Transverse colon (tissue), 4 donors: ENCODE measurements at regions not wholly inside any gene's neighbourhood (a gene's known extent, or its start where the extent isn't known, plus 50 kb on each side); places are given as distances from the start of the nearest gene placed in this dataset.

Experiments
- DNase-seq: peaks from one replicate; pipeline ENCODE4 v3.0.0-alpha.2; 2019
- H3K27ac ChIP-seq, 4 donors: fragments of 200-600 bp; sonication (generic); 2 replicates each; pipeline ENCODE4 v1.5.1; 2016 to 2018; ENCODE audit warnings: inconsistent platforms in 4 of 4
- H3K27me3 ChIP-seq: fragments of 200-600 bp; sonication (generic); 2 replicates; pipeline ENCODE4 v1.5.1; 2017; ENCODE audit warnings: inconsistent platforms
- H3K36me3 ChIP-seq, 4 donors: fragments of 200-600 bp; sonication (generic); 2 replicates each; pipeline ENCODE4 v1.5.1; 2017 to 2019; ENCODE audit warnings: inconsistent platforms in 4 of 4
- H3K4me1 ChIP-seq, 4 donors: fragments of 200-600 bp; sonication (generic); 2 replicates each; pipeline ENCODE4 v1.5.1; 2017 to 2020; ENCODE audit warnings: inconsistent platforms in 4 of 4
- H3K4me3 ChIP-seq, 4 donors: fragments of 200-600 bp; sonication (generic); 1 replicate in 1 of 4; 2 replicates in 3 of 4; pipeline versions ENCODE4 v1.5.1 to v1.6.1; 2017 to 2019; ENCODE audit warnings: inconsistent platforms in 4 of 4
- H3K9me3 ChIP-seq, 2 donors: fragments of 200-600 bp; sonication (generic); 2 replicates each; pipeline ENCODE4 v1.5.1; 2017 to 2019; ENCODE audit warnings: inconsistent platforms in 2 of 2
- CTCF ChIP-seq, 5 experiments: fragments of 200-600 bp in 3 of 5; fragments of 450-650 bp in 2 of 5; sonication (generic) in 3 of 5; IDR thresholded peaks; 1 replicate in 2 of 5; 2 replicates in 3 of 5; pipeline ENCODE4 v1.5.1; 2016 to 2017; ENCODE audit warnings: antibody characterized with exemption in 5 of 5, inconsistent platforms in 3 of 5, mild to moderate bottlenecking in 2 of 5, moderate library complexity in 1 of 5
- EP300 ChIP-seq: sonication (generic); formaldehyde crosslinking; IDR thresholded peaks from one replicate; pipeline ENCODE4 v1.6.1; 2017; ENCODE audit warnings: antibody characterized with exemption, low read depth
- POLR2A ChIP-seq: fragments of 450-650 bp; IDR thresholded peaks from one replicate; pipeline ENCODE4 v1.6.1; 2016; ENCODE audit warnings: antibody characterized with exemption, mild to moderate bottlenecking, moderate library complexity
- POLR2AphosphoS5 ChIP-seq, 3 donors: sonication (generic); formaldehyde crosslinking; IDR thresholded peaks; one replicate each; pipeline ENCODE4 v1.6.1; 2016; ENCODE audit warnings: antibody characterized with exemption in 3 of 3
- WGBS, 2 donors: methylation state at CpG; one replicate each; pipeline ENCODE4 v1.1.5; 2018; ENCODE audit warnings: low coverage in 1 of 2; 5-methylcytosine and 5-hydroxymethylcytosine counted together
- in situ Hi-C, 4 donors: fragments of 200-750 bp; cut with MboI; loops; one replicate each; pipeline versions ENCODE4 v1.15.0 to v1.15.1; 2017; ENCODE audit warnings: low sequenced_read_pairs in 3 of 4, low pct_ligation_motif_present in 1 of 4, low pct_unique_long_range_greater_than_20kb in 1 of 4
- intact Hi-C: fragments of 100-400 bp; cut with DNase I; formaldehyde crosslinking; loops from one replicate; pipeline ENCODE4 v1.15.1; 2023; ENCODE audit warnings: low total_unique reads

GRCh38 chr4:186471441-186471840 lies 83.9 kb downstream of the MTNR1A start:
- TF ChIP-seq EP300 (no peak), POLR2AphosphoS5 (IDR thresholded peaks at IDR 0.05) (no peak), CTCF (IDR thresholded peaks at IDR 0.05) (no peak), POLR2A (no peak)
- in situ Hi-C loops: no loop called here
- no peak overlapping the region for H3K27ac ChIP-seq
- H3K4me1 ChIP-seq: peaks cover 0 to 3% (median 0%) of the 10 kb centered on the region in 4 donors
- H3K36me3 ChIP-seq: no peaks in the 10 kb centered on the region
- DNase-seq: no peak
- no peaks in the 10 kb centered on the region for H3K9me3 ChIP-seq
- intact Hi-C loops: no loop called here
- no peak overlapping the region for H3K4me3 ChIP-seq
- WGBS, 2 donors: 78% methylated on average over 3 of the region's 3 CpGs; no CpG with 5 or more reads in 1 of the 2 donors
- no peaks in the 10 kb centered on the region for H3K27me3 ChIP-seq

GRCh38 chr4:186458050-186458449 lies 97.3 kb downstream of the MTNR1A start:
- no peak for TF ChIP-seq EP300
- no peak for TF ChIP-seq POLR2A
- no peak for TF ChIP-seq CTCF (IDR thresholded peaks at IDR 0.05)
- TF ChIP-seq POLR2AphosphoS5 (IDR thresholded peaks at IDR 0.05): no peak
- no peak for DNase-seq
- peaks cover under 1 to 6% of the 10 kb centered on the region in 2 donors for H3K9me3 ChIP-seq
- H3K4me1 ChIP-seq: no peaks in the 10 kb centered on the region
- H3K27me3 ChIP-seq: no peaks in the 10 kb centered on the region
- H3K27ac ChIP-seq: no peak overlapping the region
- in situ Hi-C loops: no loop called here
- intact Hi-C loops: no loop called here
- no peak overlapping the region for H3K4me3 ChIP-seq
- H3K36me3 ChIP-seq: no peaks in the 10 kb centered on the region
- WGBS, 2 donors: 89 to 93% methylated on average over 2 to 5 of the region's 5 CpGs

- peaks cover 30 to 31% of the 10 kb centered on the region in 2 donors for H3K9me3 ChIP-seq
- H3K27me3 ChIP-seq: no peaks in the 10 kb centered on the region
- no peak overlapping the region for H3K27ac ChIP-seq
- intact Hi-C loops (no loop called here), in situ Hi-C loops (no loop called here)
- DNase-seq: no peak
- H3K4me3 ChIP-seq: no peak overlapping the region
- WGBS, 2 donors: 73 to 85% methylated on average over 2 of the region's 2 CpGs
- H3K4me1 ChIP-seq: no peaks in the 10 kb centered on the region
- TF ChIP-seq CTCF (IDR thresholded peaks at IDR 0.05): no peak
- TF ChIP-seq POLR2AphosphoS5 (IDR thresholded peaks at IDR 0.05): no peak
- TF ChIP-seq EP300: no peak
- no peak for TF ChIP-seq POLR2A
- H3K36me3 ChIP-seq: no peaks in the 10 kb centered on the region
Observed at GRCh38 chr4:186451982-186452381, 103.4 kb downstream of the MTNR1A start.

GRCh38 chr4:186449954-186450353 lies 105.4 kb downstream of the MTNR1A start:
- peaks cover 30 to 31% of the 10 kb centered on the region in 2 donors for H3K9me3 ChIP-seq
- DNase-seq: no peak
- no peaks in the 10 kb centered on the region for H3K27me3 ChIP-seq
- intact Hi-C loops: no loop called here
- in situ Hi-C loops: no loop called here
- H3K4me1 ChIP-seq: peaks cover 0 to 7% (median 0%) of the 10 kb centered on the region in 4 donors
- no peak for TF ChIP-seq EP300
- no peak for TF ChIP-seq POLR2AphosphoS5 (IDR thresholded peaks at IDR 0.05)
- no peak for TF ChIP-seq POLR2A
- no peak for TF ChIP-seq CTCF (IDR thresholded peaks at IDR 0.05)
- no peak overlapping the region for H3K27ac ChIP-seq
- H3K4me3 ChIP-seq: no peak overlapping the region
- H3K36me3 ChIP-seq: no peaks in the 10 kb centered on the region
- 87 to 92% methylated on average over 5 to 8 of the region's 8 CpGs for WGBS, 2 donors
